Neural progenitor cell (in vitro differentiated cells): ENCODE measurements at regions not wholly inside any gene's neighbourhood (a gene's known extent, or its start where the extent isn't known, plus 50 kb on each side); places are given as distances from the start of the nearest gene placed in this dataset.

Source experiments
- DNase-seq: peaks from one replicate; pipeline ENCODE4 v3.0.0-alpha.2; 2016; ENCODE audit warnings: low spot score
- H2AFZ ChIP-seq: fragments of 200-600 bp; sonication (generic); replicated peaks from 2 replicates; pipeline ENCODE4 v1.6.1; 2016; ENCODE audit warnings: antibody characterized with exemption
- H3F3A ChIP-seq: fragments of 200-600 bp; sonication (generic); 2 replicates; pipeline ENCODE4 v1.6.1; 2016; ENCODE audit warnings: antibody characterized with exemption, low read depth
- H3K27ac ChIP-seq: fragments of 200-600 bp; sonication (generic); 2 replicates; pipeline ENCODE4 v1.5.1; 2016; ENCODE audit warnings: mild to moderate bottlenecking
- H3K27me3 ChIP-seq: fragments of 200-600 bp; sonication (generic); 2 replicates; pipeline ENCODE4 v1.6.1; 2016; ENCODE audit warnings: mild to moderate bottlenecking, moderate library complexity
- H3K36me3 ChIP-seq: fragments of 200-600 bp; sonication (generic); 2 replicates; pipeline ENCODE4 v1.5.1; 2016
- H3K4me1 ChIP-seq: fragments of 200-600 bp; sonication (generic); 2 replicates; pipeline ENCODE4 v1.6.1; 2016; ENCODE audit warnings: mixed run types
- H3K4me2 ChIP-seq: fragments of 200-600 bp; sonication (generic); 2 replicates; pipeline ENCODE4 v1.6.1; 2016
- H3K4me3 ChIP-seq: fragments of 200-600 bp; sonication (generic); 2 replicates; pipeline ENCODE4 v1.5.1; 2016
- H3K79me2 ChIP-seq: fragments of 200-600 bp; sonication (generic); 2 replicates; pipeline ENCODE4 v1.6.1; 2016; ENCODE audit warnings: low read depth
- H3K9ac ChIP-seq: fragments of 200-600 bp; sonication (generic); 2 replicates; pipeline ENCODE4 v1.6.1; 2016
- H3K9me3 ChIP-seq: fragments of 200-600 bp; sonication (generic); 2 replicates; pipeline ENCODE4 v1.5.1; 2016; ENCODE audit warnings: low read depth
- H4K20me1 ChIP-seq: fragments of 200-600 bp; sonication (generic); 2 replicates; pipeline ENCODE4 v1.6.1; 2016; ENCODE audit warnings: low read depth
- H3K27ac Mint-ChIP-seq: 3 replicates; pipeline ENCODE4 v1.8.0; 2021; ENCODE audit warnings: mixed read lengths
- H3K27me3 Mint-ChIP-seq: 2 replicates; pipeline ENCODE4 v1.8.0; 2022; ENCODE audit warnings: low read depth, mild to moderate bottlenecking, inconsistent platforms, moderate library complexity, mixed read lengths; ENCODE audit not compliant: insufficient read depth
- H3K36me3 Mint-ChIP-seq: 3 replicates; pipeline ENCODE4 v1.8.0; 2021; ENCODE audit warnings: mixed read lengths
- H3K4me1 Mint-ChIP-seq: 3 replicates; pipeline ENCODE4 v1.8.0; 2021; ENCODE audit warnings: mixed read lengths
- H3K4me3 Mint-ChIP-seq: 3 replicates; pipeline ENCODE4 v1.8.0; 2021; ENCODE audit warnings: mild to moderate bottlenecking, moderate library complexity, mixed read lengths
- H3K9me3 Mint-ChIP-seq: 3 replicates; pipeline ENCODE4 v1.8.0; 2020; ENCODE audit warnings: mixed read lengths
- EZH2 ChIP-seq: fragments of 200-600 bp; sonication (generic); IDR thresholded peaks from 2 replicates; pipeline ENCODE4 v1.6.1; 2017; ENCODE audit warnings: antibody characterized with exemption, mild to moderate bottlenecking, moderate library complexity
- EZH2phosphoT487 ChIP-seq: fragments of 200-600 bp; sonication (generic); IDR thresholded peaks from 2 replicates; pipeline ENCODE4 v1.6.1; 2017; ENCODE audit warnings: antibody characterized with exemption
- TF ChIP-seq, protein P1 (sequence below): fragments of 200-600 bp; sonication (generic); IDR thresholded peaks from 2 replicates; pipeline ENCODE4 v1.5.1; 2017; ENCODE audit warnings: antibody characterized with exemption, mild to moderate bottlenecking

DNA sequence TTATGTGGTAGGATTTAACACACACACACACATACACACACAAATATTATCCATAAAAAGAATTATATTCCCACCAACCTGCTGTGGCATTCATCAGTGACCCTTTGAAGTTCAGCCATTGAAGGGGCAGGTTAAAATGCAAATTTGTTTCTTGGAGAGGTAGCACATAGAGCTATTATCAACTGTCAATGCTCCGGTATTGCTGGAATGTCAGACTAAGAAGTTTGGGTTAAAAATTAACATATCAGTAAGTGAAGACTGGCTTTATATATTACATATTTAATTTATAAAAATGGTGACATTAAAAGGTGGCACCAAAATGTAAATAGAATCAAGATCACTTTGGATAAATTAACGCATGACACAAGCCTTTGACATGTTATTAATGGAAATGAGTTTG is 207.3 kb downstream of the DAD1 start:
- no peaks in the 10 kb centered on the region for H4K20me1 ChIP-seq
- no peaks in the 10 kb centered on the region for H3K79me2 ChIP-seq
- no peaks in the 10 kb centered on the region for H3K9me3 Mint-ChIP-seq
- peaks cover 4% of the 10 kb centered on the region for H3K27me3 Mint-ChIP-seq
- no peak overlapping the region for H3K27ac ChIP-seq
- peaks cover 5% of the 10 kb centered on the region for H3K4me1 ChIP-seq
- no peak overlapping the region for H2AFZ ChIP-seq
- no peaks in the 10 kb centered on the region for H3K9me3 ChIP-seq
- no peak overlapping the region for H3K27ac Mint-ChIP-seq
- H3F3A ChIP-seq, result no peaks in the 10 kb centered on the region
- H3K4me2 ChIP-seq, result no peak overlapping the region
- H3K4me3 ChIP-seq, result no peak overlapping the region
- H3K4me3 Mint-ChIP-seq, result no peak overlapping the region
- no peaks in the 10 kb centered on the region for H3K36me3 ChIP-seq
- no peaks in the 10 kb centered on the region for H3K36me3 Mint-ChIP-seq
- no peak overlapping the region for H3K9ac ChIP-seq
- TF ChIP-seq, protein P1, sequence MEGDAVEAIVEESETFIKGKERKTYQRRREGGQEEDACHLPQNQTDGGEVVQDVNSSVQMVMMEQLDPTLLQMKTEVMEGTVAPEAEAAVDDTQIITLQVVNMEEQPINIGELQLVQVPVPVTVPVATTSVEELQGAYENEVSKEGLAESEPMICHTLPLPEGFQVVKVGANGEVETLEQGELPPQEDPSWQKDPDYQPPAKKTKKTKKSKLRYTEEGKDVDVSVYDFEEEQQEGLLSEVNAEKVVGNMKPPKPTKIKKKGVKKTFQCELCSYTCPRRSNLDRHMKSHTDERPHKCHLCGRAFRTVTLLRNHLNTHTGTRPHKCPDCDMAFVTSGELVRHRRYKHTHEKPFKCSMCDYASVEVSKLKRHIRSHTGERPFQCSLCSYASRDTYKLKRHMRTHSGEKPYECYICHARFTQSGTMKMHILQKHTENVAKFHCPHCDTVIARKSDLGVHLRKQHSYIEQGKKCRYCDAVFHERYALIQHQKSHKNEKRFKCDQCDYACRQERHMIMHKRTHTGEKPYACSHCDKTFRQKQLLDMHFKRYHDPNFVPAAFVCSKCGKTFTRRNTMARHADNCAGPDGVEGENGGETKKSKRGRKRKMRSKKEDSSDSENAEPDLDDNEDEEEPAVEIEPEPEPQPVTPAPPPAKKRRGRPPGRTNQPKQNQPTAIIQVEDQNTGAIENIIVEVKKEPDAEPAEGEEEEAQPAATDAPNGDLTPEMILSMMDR, result no peak
- TF ChIP-seq EZH2phosphoT487 (no peak), EZH2 (no peak)
- peaks cover 21% of the 10 kb centered on the region for H3K4me1 Mint-ChIP-seq
- H3K27me3 ChIP-seq, result no peaks in the 10 kb centered on the region
- no peak for DNase-seq

- Histone ChIP-seq H3K27me3 (no peaks in the 10 kb centered on the region), H2AFZ (no peak overlapping the region), H3K4me1 (peaks cover 5% of the 10 kb centered on the region), H3K36me3 (no peaks in the 10 kb centered on the region), H3K79me2 (no peaks in the 10 kb centered on the region), H3K4me3 (no peak overlapping the region), H3F3A (no peaks in the 10 kb centered on the region), H3K9ac (no peak overlapping the region), H3K27ac (no peak overlapping the region), H4K20me1 (no peaks in the 10 kb centered on the region), H3K9me3 (no peaks in the 10 kb centered on the region), H3K4me2 (no peak overlapping the region)
- H3K4me3 Mint-ChIP-seq, result no peak overlapping the region
- H3K9me3 Mint-ChIP-seq, result no peaks in the 10 kb centered on the region
- H3K27me3 Mint-ChIP-seq, result peaks cover 2% of the 10 kb centered on the region
- DNase-seq, result no peak
- peak overlapping the region; percentile 3 for H3K27ac Mint-ChIP-seq
- TF ChIP-seq EZH2phosphoT487 (no peak), EZH2 (no peak)
- TF ChIP-seq, protein P1, result no peak
- H3K36me3 Mint-ChIP-seq, result no peaks in the 10 kb centered on the region
- peaks cover 21% of the 10 kb centered on the region for H3K4me1 Mint-ChIP-seq
Observed at GRCh38 chr14:22381408-22381760, 207.6 kb downstream of the DAD1 start.

GRCh38 chr14:22380571-22381407 is 208.2 kb downstream of the DAD1 start:
- no peaks in the 10 kb centered on the region for H3K9me3 ChIP-seq

More at GRCh38 chr14:22380571-22381407, 208.2 kb downstream of the DAD1 start:
- peaks cover 5% of the 10 kb centered on the region for H3K4me1 ChIP-seq
- H2AFZ ChIP-seq, result no peak overlapping the region
- no peaks in the 10 kb centered on the region for H3F3A ChIP-seq
- Mint-ChIP-seq H3K27me3 (peaks cover 2% of the 10 kb centered on the region), H3K9me3 (no peaks in the 10 kb centered on the region), H3K27ac (peak overlapping the region; percentile 3), H3K4me3 (no peak overlapping the region), H3K36me3 (no peaks in the 10 kb centered on the region), H3K4me1 (peaks cover 21% of the 10 kb centered on the region)
- no peaks in the 10 kb centered on the region for H4K20me1 ChIP-seq
- H3K36me3 ChIP-seq, result no peaks in the 10 kb centered on the region
- TF ChIP-seq EZH2phosphoT487 (no peak), EZH2 (no peak)
- TF ChIP-seq, protein P1, result no peak
- H3K4me3 ChIP-seq, result no peak overlapping the region
- no peak overlapping the region for H3K4me2 ChIP-seq
- no peaks in the 10 kb centered on the region for H3K79me2 ChIP-seq
- H3K27me3 ChIP-seq, result no peaks in the 10 kb centered on the region
- no peak overlapping the region for H3K27ac ChIP-seq
- DNase-seq, result no peak
- H3K9ac ChIP-seq, result no peak overlapping the region
